ENCODE measurements at regions not wholly inside any gene's neighbourhood (a gene's known extent, or its start where the extent isn't known, plus 50 kb on each side); places are given as distances from the start of the nearest gene placed in this dataset.
"Not testable (repeated sequence)": the region's sequence is repeated elsewhere in the genome, so short reads cannot be mapped to it uniquely, and the experiment has no call there.

DNA sequence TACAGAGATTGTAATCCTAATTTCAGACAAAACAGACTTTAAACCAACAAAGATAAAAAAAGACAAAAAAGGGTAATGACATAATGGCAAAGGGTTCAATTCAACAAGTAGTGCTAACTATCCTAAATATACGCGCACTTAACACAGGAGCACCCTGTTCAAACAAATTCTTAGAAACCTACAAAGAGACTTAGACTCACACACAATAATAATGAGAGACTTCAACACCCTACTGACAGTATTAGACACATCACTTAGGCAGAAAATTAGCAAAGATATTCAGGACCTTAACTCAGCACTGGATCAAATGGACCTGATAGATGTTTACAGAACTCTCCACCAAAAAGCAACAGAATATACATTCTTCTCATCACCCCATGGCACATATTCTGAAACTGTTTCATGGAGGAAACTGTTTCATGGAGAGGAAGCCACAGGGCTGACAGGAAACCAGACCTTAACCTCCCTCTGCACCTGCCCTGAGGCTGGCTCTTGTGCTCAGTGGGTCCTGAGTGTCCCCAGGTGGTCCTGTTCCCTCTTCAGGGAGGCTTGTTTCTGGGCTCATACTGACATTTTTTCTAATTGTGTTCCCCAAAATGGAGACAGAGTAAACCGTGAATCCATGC is 54.7 kb downstream of the OR4M2 start:
- H3K4me3 ChIP-seq (ENCODE audit: low read length); H3K36me3 ChIP-seq (ENCODE audit: insufficient read depth, low read depth, low read length); H3K9ac ChIP-seq (ENCODE audit: low read depth, low read length); H3K27ac ChIP-seq (ENCODE audit: low read length); H3K4me1 ChIP-seq (ENCODE audit: insufficient read depth, low read length); H3K9me3 ChIP-seq (ENCODE audit: insufficient read depth, low read depth, low read length); H3K27me3 ChIP-seq (ENCODE audit: insufficient read depth, low read length): not testable (repeated sequence)

GRCh38 chr15:22137572-22137971 is 57.2 kb downstream of the OR4M2 start:
- H3K27me3 ChIP-seq (ENCODE audit: insufficient read depth, low read length); H3K9me3 ChIP-seq (ENCODE audit: insufficient read depth, low read depth, low read length); H3K4me3 ChIP-seq (ENCODE audit: low read length); H3K9ac ChIP-seq (ENCODE audit: low read depth, low read length); H3K4me1 ChIP-seq (ENCODE audit: insufficient read depth, low read length); H3K36me3 ChIP-seq (ENCODE audit: insufficient read depth, low read depth, low read length); H3K27ac ChIP-seq (ENCODE audit: low read length): not testable (repeated sequence)

- H3K4me3 ChIP-seq (ENCODE audit: low read length); H3K36me3 ChIP-seq (ENCODE audit: insufficient read depth, low read depth, low read length); H3K9me3 ChIP-seq (ENCODE audit: insufficient read depth, low read depth, low read length); H3K27me3 ChIP-seq (ENCODE audit: insufficient read depth, low read length); H3K9ac ChIP-seq (ENCODE audit: low read depth, low read length); H3K27ac ChIP-seq (ENCODE audit: low read length); H3K4me1 ChIP-seq (ENCODE audit: insufficient read depth, low read length): not testable (repeated sequence)
Measured at GRCh38 chr15:22141106-22141505, 60.8 kb downstream of the OR4M2 start.

GRCh38 chr15:22148109-22148508 is 67.8 kb downstream of the OR4M2 start:
- H3K9ac ChIP-seq (ENCODE audit: low read depth, low read length); H3K27me3 ChIP-seq (ENCODE audit: insufficient read depth, low read length); H3K4me3 ChIP-seq (ENCODE audit: low read length); H3K4me1 ChIP-seq (ENCODE audit: insufficient read depth, low read length); H3K36me3 ChIP-seq (ENCODE audit: insufficient read depth, low read depth, low read length); H3K27ac ChIP-seq (ENCODE audit: low read length); H3K9me3 ChIP-seq (ENCODE audit: insufficient read depth, low read depth, low read length): not testable (repeated sequence)

- H3K9ac ChIP-seq (ENCODE audit: low read depth, low read length); H3K36me3 ChIP-seq (ENCODE audit: insufficient read depth, low read depth, low read length); H3K27me3 ChIP-seq (ENCODE audit: insufficient read depth, low read length); H3K9me3 ChIP-seq (ENCODE audit: insufficient read depth, low read depth, low read length); H3K4me3 ChIP-seq (ENCODE audit: low read length); H3K4me1 ChIP-seq (ENCODE audit: insufficient read depth, low read length); H3K27ac ChIP-seq (ENCODE audit: low read length): not testable (repeated sequence)
Measured at GRCh38 chr15:22158243-22158642, 77.9 kb downstream of the OR4M2 start.

DNA sequence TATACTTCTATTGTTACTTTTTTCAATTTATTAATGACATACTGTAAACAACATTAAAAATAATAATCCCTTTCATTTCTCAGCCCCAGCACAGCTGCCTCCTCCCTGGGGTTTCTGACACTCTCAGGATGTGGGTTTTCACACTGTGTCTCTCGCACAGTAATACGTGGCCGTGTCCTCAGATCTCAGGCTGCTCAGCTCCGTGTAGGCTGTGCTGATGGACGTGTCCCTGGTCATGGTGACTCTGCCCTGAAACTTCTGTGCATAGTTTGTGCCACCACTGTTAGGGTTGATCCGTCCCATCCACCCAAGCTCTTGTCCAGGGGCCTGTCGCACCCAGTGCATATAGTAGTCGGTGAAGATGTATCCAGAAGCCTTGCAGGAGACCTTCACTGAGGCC is 80.0 kb downstream of the OR4M2 start:
- not testable (repeated sequence) for H3K4me1 ChIP-seq (ENCODE audit: insufficient read depth, low read length); H3K27me3 ChIP-seq (ENCODE audit: insufficient read depth, low read length); H3K9ac ChIP-seq (ENCODE audit: low read depth, low read length); H3K36me3 ChIP-seq (ENCODE audit: insufficient read depth, low read depth, low read length); H3K27ac ChIP-seq (ENCODE audit: low read length); H3K9me3 ChIP-seq (ENCODE audit: insufficient read depth, low read depth, low read length); H3K4me3 ChIP-seq (ENCODE audit: low read length)

GRCh38 chr15:22160741-22161140 is 80.4 kb downstream of the OR4M2 start:
- not testable (repeated sequence) for H3K4me3 ChIP-seq (ENCODE audit: low read length); H3K36me3 ChIP-seq (ENCODE audit: insufficient read depth, low read depth, low read length); H3K4me1 ChIP-seq (ENCODE audit: insufficient read depth, low read length); H3K9ac ChIP-seq (ENCODE audit: low read depth, low read length); H3K27ac ChIP-seq (ENCODE audit: low read length); H3K9me3 ChIP-seq (ENCODE audit: insufficient read depth, low read depth, low read length); H3K27me3 ChIP-seq (ENCODE audit: insufficient read depth, low read length)

- H3K36me3 ChIP-seq (ENCODE audit: insufficient read depth, low read depth, low read length); H3K4me1 ChIP-seq (ENCODE audit: insufficient read depth, low read length); H3K27ac ChIP-seq (ENCODE audit: low read length); H3K27me3 ChIP-seq (ENCODE audit: insufficient read depth, low read length); H3K9me3 ChIP-seq (ENCODE audit: insufficient read depth, low read depth, low read length); H3K4me3 ChIP-seq (ENCODE audit: low read length); H3K9ac ChIP-seq (ENCODE audit: low read depth, low read length): not testable (repeated sequence)
Measured at GRCh38 chr15:22161398-22161797, 81.1 kb downstream of the OR4M2 start.

GRCh38 chr15:22163715-22164114 is 83.4 kb downstream of the OR4M2 start:
- not testable (repeated sequence) for H3K27ac ChIP-seq (ENCODE audit: low read length); H3K36me3 ChIP-seq (ENCODE audit: insufficient read depth, low read depth, low read length)

DNA sequence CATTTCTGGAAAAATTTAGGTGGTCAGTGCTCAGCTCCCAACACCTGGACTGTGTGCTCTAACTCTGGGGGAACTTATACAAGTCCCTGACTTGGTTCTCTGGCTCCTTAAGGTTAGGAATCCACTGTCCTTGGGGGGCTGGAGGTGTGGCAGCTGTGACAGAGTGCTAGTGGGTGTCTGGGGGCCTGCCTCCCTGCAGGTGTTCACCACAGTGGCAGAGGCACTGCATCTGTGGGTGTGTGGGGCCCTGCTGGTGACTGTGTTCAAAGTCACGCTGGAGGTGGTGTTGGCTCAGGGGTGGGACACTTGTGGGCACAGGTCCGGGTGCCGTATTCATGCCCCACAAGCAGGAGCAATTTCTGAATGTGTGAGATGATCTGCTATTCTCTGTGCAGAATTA is 87.2 kb downstream of the OR4M2 start:
- H3K36me3 ChIP-seq (ENCODE audit: insufficient read depth, low read depth, low read length); H3K9ac ChIP-seq (ENCODE audit: low read depth, low read length); H3K4me3 ChIP-seq (ENCODE audit: low read length); H3K4me1 ChIP-seq (ENCODE audit: insufficient read depth, low read length); H3K27ac ChIP-seq (ENCODE audit: low read length); H3K27me3 ChIP-seq (ENCODE audit: insufficient read depth, low read length); H3K9me3 ChIP-seq (ENCODE audit: insufficient read depth, low read depth, low read length): not testable (repeated sequence)

More at GRCh38 chr15:22163715-22164114, 83.4 kb downstream of the OR4M2 start:
- H3K27me3 ChIP-seq (ENCODE audit: insufficient read depth, low read length); H3K4me3 ChIP-seq (ENCODE audit: low read length); H3K4me1 ChIP-seq (ENCODE audit: insufficient read depth, low read length); H3K9me3 ChIP-seq (ENCODE audit: insufficient read depth, low read depth, low read length); H3K9ac ChIP-seq (ENCODE audit: low read depth, low read length): not testable (repeated sequence)

GRCh38 chr15:22173029-22173998 is 93.0 kb downstream of the OR4M2 start:
- H3K9ac ChIP-seq (ENCODE audit: low read depth, low read length); H3K4me3 ChIP-seq (ENCODE audit: low read length); H3K4me1 ChIP-seq (ENCODE audit: insufficient read depth, low read length); H3K36me3 ChIP-seq (ENCODE audit: insufficient read depth, low read depth, low read length); H3K9me3 ChIP-seq (ENCODE audit: insufficient read depth, low read depth, low read length); H3K27ac ChIP-seq (ENCODE audit: low read length); H3K27me3 ChIP-seq (ENCODE audit: insufficient read depth, low read length): not testable (repeated sequence)

- not testable (repeated sequence) for H3K4me3 ChIP-seq (ENCODE audit: low read length); H3K27ac ChIP-seq (ENCODE audit: low read length); H3K27me3 ChIP-seq (ENCODE audit: insufficient read depth, low read length); H3K4me1 ChIP-seq (ENCODE audit: insufficient read depth, low read length); H3K9me3 ChIP-seq (ENCODE audit: insufficient read depth, low read depth, low read length); H3K36me3 ChIP-seq (ENCODE audit: insufficient read depth, low read depth, low read length); H3K9ac ChIP-seq (ENCODE audit: low read depth, low read length)
Measured at GRCh38 chr15:22174088-22174487, 93.8 kb downstream of the OR4M2 start.
